Peyer's patch (tissue), 4 donors: ENCODE measurements at regions not wholly inside any gene's neighbourhood (a gene's known extent, or its start where the extent isn't known, plus 50 kb on each side); places are given as distances from the start of the nearest gene placed in this dataset.
"Not testable (repeated sequence)": the region's sequence is repeated elsewhere in the genome, so short reads cannot be mapped to it uniquely, and the experiment has no call there.

Source experiments
- DNase-seq, 3 donors: peaks; one replicate each; pipeline ENCODE4 v3.0.0-alpha.2; 2017 to 2019
- H3K27ac ChIP-seq, 4 donors: fragments of 200-600 bp; sonication (generic); one replicate each; pipeline ENCODE4 v1.5.1; 2016 to 2019
- H3K27me3 ChIP-seq, 2 donors: fragments of 200-600 bp; sonication (generic); one replicate each; pipeline ENCODE4 v1.5.1; 2019
- H3K36me3 ChIP-seq, 3 donors: fragments of 200-600 bp; sonication (generic); one replicate each; pipeline ENCODE4 v1.5.1; 2016 to 2019
- H3K4me1 ChIP-seq, 4 donors: fragments of 200-600 bp; sonication (generic); one replicate each; pipeline ENCODE4 v1.5.1; 2016 to 2019
- H3K4me3 ChIP-seq, 4 donors: fragments of 200-600 bp; sonication (generic); 1 replicate in 3 of 4; 2 replicates in 1 of 4; pipeline ENCODE4 v1.5.1; 2016 to 2019; ENCODE audit warnings: mild to moderate bottlenecking in 1 of 4
- H3K9me3 ChIP-seq, 4 donors: fragments of 200-600 bp; sonication (generic); one replicate each; pipeline ENCODE4 v1.5.1; 2016 to 2019; ENCODE audit warnings: mild to moderate bottlenecking in 1 of 4
- POLR2A ChIP-seq, 2 donors: fragments of 450-650 bp; IDR thresholded peaks; one replicate each; pipeline ENCODE4 v1.5.1; 2017; ENCODE audit warnings: antibody characterized with exemption in 2 of 2, mild to moderate bottlenecking in 2 of 2, moderate library complexity in 2 of 2
- TF ChIP-seq, protein P1 (sequence below), 6 experiments: fragments of 450-650 bp in 4 of 6; fragments of 200-600 bp in 2 of 6; sonication (generic) in 1 of 6; IDR thresholded peaks; one replicate each; pipeline ENCODE4 v1.5.1; 2017 to 2019; ENCODE audit warnings: antibody characterized with exemption in 6 of 6, mild to moderate bottlenecking in 3 of 6, moderate library complexity in 1 of 6

- Histone ChIP-seq H3K36me3 (no peaks in the 10 kb centered on the region), H3K27ac (no peak overlapping the region), H3K4me1 (no peaks in the 10 kb centered on the region), H3K27me3 (no peaks in the 10 kb centered on the region), H3K4me3 (no peak overlapping the region), H3K9me3 (peaks cover 0 to 25% (median 4%) of the 10 kb centered on the region in 4 donors)
- TF ChIP-seq POLR2A (IDR thresholded peaks at IDR 0.05), result no peak
- TF ChIP-seq, protein P1, sequence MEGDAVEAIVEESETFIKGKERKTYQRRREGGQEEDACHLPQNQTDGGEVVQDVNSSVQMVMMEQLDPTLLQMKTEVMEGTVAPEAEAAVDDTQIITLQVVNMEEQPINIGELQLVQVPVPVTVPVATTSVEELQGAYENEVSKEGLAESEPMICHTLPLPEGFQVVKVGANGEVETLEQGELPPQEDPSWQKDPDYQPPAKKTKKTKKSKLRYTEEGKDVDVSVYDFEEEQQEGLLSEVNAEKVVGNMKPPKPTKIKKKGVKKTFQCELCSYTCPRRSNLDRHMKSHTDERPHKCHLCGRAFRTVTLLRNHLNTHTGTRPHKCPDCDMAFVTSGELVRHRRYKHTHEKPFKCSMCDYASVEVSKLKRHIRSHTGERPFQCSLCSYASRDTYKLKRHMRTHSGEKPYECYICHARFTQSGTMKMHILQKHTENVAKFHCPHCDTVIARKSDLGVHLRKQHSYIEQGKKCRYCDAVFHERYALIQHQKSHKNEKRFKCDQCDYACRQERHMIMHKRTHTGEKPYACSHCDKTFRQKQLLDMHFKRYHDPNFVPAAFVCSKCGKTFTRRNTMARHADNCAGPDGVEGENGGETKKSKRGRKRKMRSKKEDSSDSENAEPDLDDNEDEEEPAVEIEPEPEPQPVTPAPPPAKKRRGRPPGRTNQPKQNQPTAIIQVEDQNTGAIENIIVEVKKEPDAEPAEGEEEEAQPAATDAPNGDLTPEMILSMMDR (IDR thresholded peaks at IDR 0.05), result no peak
- no peak for DNase-seq
Measured at GRCh38 chr12:34305176-34305575, 282.9 kb downstream of the ALG10 start.

DNA sequence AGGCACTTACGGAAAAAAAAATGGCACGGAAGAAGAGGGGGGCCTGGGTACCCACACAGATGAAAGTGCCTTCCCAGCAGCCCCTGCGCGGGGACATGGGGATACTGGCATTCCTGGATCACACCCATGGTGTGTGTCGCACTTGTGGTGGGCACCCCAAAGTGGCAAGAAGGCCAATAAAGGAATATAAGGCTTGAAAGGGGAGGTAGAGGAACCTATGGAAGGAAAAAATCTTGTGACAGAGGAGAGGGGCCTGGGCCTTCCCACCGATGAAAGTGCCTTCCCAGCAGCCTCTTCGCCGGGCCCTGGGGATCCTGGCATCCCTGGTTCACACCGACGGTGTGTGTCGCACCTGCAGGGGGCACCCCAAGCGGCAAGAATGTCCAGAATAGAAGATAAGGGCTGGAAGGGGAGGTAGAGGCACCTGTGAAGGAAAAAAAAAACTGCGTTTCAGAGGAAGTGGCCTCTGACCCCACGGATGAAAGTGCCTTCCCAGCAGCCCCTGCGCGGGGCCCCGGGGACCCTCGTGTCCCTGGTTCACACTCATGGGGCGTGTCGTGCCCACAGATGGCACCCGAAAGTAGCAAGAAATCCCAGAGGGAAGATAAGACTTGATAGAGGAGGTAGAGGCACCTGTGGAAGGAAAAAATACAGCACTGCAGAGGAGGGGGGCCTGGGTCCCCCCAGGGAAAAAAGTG, 284.0 kb downstream of the ALG10 start:
- Histone ChIP-seq H3K27ac (no peak overlapping the region), H3K27me3 (no peaks in the 10 kb centered on the region), H3K4me3 (no peak overlapping the region), H3K9me3 (peaks cover 0 to 25% (median 4%) of the 10 kb centered on the region in 4 donors), H3K36me3 (no peaks in the 10 kb centered on the region), H3K4me1 (no peaks in the 10 kb centered on the region)
- DNase-seq, result no peak
- no peak for TF ChIP-seq POLR2A (IDR thresholded peaks at IDR 0.05)
- TF ChIP-seq, protein P1 (IDR thresholded peaks at IDR 0.05), result no peak

GRCh38 chr12:34309806-34310804, 287.8 kb downstream of the ALG10 start:
- not testable (repeated sequence) for H3K36me3 ChIP-seq, DNase-seq, H3K4me3 ChIP-seq, H3K4me1 ChIP-seq, H3K27me3 ChIP-seq, H3K27ac ChIP-seq
- H3K9me3 ChIP-seq, result peaks cover 0 to 19% (median 2%) of the 10 kb centered on the region in 4 donors

GRCh38 chr12:34311337-34311736, 289.0 kb downstream of the ALG10 start:
- no peak overlapping the region for H3K27ac ChIP-seq
- no peaks in the 10 kb centered on the region for H3K4me1 ChIP-seq
- no peak overlapping the region for H3K4me3 ChIP-seq
- TF ChIP-seq, protein P1 (IDR thresholded peaks at IDR 0.05), result no peak
- TF ChIP-seq POLR2A (IDR thresholded peaks at IDR 0.05), result no peak
- peaks cover 0 to 19% (median 3%) of the 10 kb centered on the region in 4 donors for H3K9me3 ChIP-seq
- H3K36me3 ChIP-seq, result no peaks in the 10 kb centered on the region
- H3K27me3 ChIP-seq, result no peaks in the 10 kb centered on the region
- DNase-seq, result no peak

GRCh38 chr12:34327671-34328070, 305.4 kb downstream of the ALG10 start:
- Histone ChIP-seq H3K4me3 (no peak overlapping the region), H3K27ac (no peak overlapping the region), H3K27me3 (no peaks in the 10 kb centered on the region), H3K4me1 (no peaks in the 10 kb centered on the region), H3K36me3 (no peaks in the 10 kb centered on the region), H3K9me3 (peaks cover 0 to 42% (median 7%) of the 10 kb centered on the region in 4 donors)
- DNase-seq, result no peak
- no peak for TF ChIP-seq POLR2A (IDR thresholded peaks at IDR 0.05)
- TF ChIP-seq, protein P1 (IDR thresholded peaks at IDR 0.05), result no peak

- TF ChIP-seq POLR2A (IDR thresholded peaks at IDR 0.05), result no peak
- TF ChIP-seq, protein P1 (IDR thresholded peaks at IDR 0.05), result no peak
- H3K9me3 ChIP-seq, result peaks cover 0 to 50% (median 16%) of the 10 kb centered on the region in 4 donors
- H3K36me3 ChIP-seq, result no peaks in the 10 kb centered on the region
- H3K27me3 ChIP-seq, result no peaks in the 10 kb centered on the region
- DNase-seq, result no peak
- no peak overlapping the region for H3K27ac ChIP-seq
- no peak overlapping the region for H3K4me3 ChIP-seq
- no peaks in the 10 kb centered on the region for H3K4me1 ChIP-seq
Measured at GRCh38 chr12:34333337-34333736, 311.0 kb downstream of the ALG10 start.
